ENCODE measurements at regions not wholly inside any gene's neighbourhood (a gene's known extent, or its start where the extent isn't known, plus 50 kb on each side); places are given as distances from the start of the nearest gene placed in this dataset.

DNA sequence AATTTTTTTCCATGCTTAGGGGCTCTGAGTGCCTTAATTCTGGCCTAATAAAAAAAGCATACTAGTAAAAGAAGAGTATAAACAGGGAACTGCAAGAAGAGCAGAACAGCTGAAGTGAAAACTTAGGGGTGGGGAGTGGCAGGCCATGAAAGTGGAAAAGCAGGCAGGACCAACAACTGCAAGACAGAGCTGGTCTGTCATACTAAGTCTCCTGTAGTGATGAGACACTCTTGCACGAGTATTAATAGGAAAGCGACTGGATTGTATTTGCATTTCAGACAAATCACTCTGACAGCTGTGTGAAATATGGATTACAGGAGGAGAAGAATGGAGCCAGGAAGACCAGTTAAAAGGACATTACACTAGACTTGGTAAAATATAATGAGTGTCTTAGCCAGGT is 449.9 kb downstream of the NUF2 start:
- ATAC-seq = no peak
- POLR2A ChIA-PET = no interaction called here
- TF ChIP-seq, protein P1, sequence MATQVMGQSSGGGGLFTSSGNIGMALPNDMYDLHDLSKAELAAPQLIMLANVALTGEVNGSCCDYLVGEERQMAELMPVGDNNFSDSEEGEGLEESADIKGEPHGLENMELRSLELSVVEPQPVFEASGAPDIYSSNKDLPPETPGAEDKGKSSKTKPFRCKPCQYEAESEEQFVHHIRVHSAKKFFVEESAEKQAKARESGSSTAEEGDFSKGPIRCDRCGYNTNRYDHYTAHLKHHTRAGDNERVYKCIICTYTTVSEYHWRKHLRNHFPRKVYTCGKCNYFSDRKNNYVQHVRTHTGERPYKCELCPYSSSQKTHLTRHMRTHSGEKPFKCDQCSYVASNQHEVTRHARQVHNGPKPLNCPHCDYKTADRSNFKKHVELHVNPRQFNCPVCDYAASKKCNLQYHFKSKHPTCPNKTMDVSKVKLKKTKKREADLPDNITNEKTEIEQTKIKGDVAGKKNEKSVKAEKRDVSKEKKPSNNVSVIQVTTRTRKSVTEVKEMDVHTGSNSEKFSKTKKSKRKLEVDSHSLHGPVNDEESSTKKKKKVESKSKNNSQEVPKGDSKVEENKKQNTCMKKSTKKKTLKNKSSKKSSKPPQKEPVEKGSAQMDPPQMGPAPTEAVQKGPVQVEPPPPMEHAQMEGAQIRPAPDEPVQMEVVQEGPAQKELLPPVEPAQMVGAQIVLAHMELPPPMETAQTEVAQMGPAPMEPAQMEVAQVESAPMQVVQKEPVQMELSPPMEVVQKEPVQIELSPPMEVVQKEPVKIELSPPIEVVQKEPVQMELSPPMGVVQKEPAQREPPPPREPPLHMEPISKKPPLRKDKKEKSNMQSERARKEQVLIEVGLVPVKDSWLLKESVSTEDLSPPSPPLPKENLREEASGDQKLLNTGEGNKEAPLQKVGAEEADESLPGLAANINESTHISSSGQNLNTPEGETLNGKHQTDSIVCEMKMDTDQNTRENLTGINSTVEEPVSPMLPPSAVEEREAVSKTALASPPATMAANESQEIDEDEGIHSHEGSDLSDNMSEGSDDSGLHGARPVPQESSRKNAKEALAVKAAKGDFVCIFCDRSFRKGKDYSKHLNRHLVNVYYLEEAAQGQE (IDR thresholded peaks at IDR 0.05; ENCODE audit: insufficient read depth in 1 of 2, low read depth in 2 of 2, low read length in 1 of 2) = no peak
- no peak for TF ChIP-seq POLR2AphosphoS5 (IDR thresholded peaks at IDR 0.05; ENCODE audit: low read depth, low read length)
- TF ChIP-seq CTCF (IDR thresholded peaks at IDR 0.05) = no peak
- TF ChIP-seq SIN3A (IDR thresholded peaks at IDR 0.05; ENCODE audit: borderline replicate concordance, insufficient read depth, low read depth, low read length) = no peak
- no peak for TF ChIP-seq TCF7L2 (IDR thresholded peaks at IDR 0.05; ENCODE audit: low read depth, low read length)
- in situ Hi-C loops (cut with HindIII; ENCODE audit: low pct_unique_long_range_greater_than_20kb, low sequenced_read_pairs) (no loop called here), intact Hi-C loops (cut with micrococcal nuclease; ENCODE audit: unreplicated experiment) (no loop called here)
- Histone ChIP-seq H3K9me3 (ENCODE audit: control insufficient read depth, insufficient read depth, low read depth, low read length) (no peaks in the 10 kb centered on the region), H3K36me3 (ENCODE audit: control insufficient read depth, insufficient read depth, low read length) (no peaks in the 10 kb centered on the region), H3K4me3 (ENCODE audit: low read depth in 2 of 2, low read length in 2 of 2) (no peak overlapping the region), H3K27ac (ENCODE audit: low read length) (no peak overlapping the region), H3K27me3 (ENCODE audit: control insufficient read depth, insufficient read depth, low read length) (no peaks in the 10 kb centered on the region), H3K4me1 (ENCODE audit: control insufficient read depth, insufficient read depth, low read length) (no peaks in the 10 kb centered on the region)
- BruUV-seq (replicated peaks) = no TSS peak
- DNase-seq (ENCODE audit: low read depth, low spot score) = no peak
- CTCF ChIA-PET = no interaction called here

- ChIA-PET POLR2A (no interaction called here), CTCF (no interaction called here)
- no peaks in the 10 kb centered on the region for H3K27me3 ChIP-seq (ENCODE audit: control insufficient read depth, insufficient read depth, low read length)
- H3K36me3 ChIP-seq (ENCODE audit: control insufficient read depth, insufficient read depth, low read length) = no peaks in the 10 kb centered on the region
- no peak for DNase-seq (ENCODE audit: low read depth, low spot score)
- no peak for ATAC-seq
- no peaks in the 10 kb centered on the region for H3K4me1 ChIP-seq (ENCODE audit: control insufficient read depth, insufficient read depth, low read length)
- no peak overlapping the region for H3K4me3 ChIP-seq (ENCODE audit: low read depth in 2 of 2, low read length in 2 of 2)
- TF ChIP-seq SIN3A (IDR thresholded peaks at IDR 0.05; ENCODE audit: borderline replicate concordance, insufficient read depth, low read depth, low read length) (no peak), TCF7L2 (IDR thresholded peaks at IDR 0.05; ENCODE audit: low read depth, low read length) (no peak), POLR2AphosphoS5 (IDR thresholded peaks at IDR 0.05; ENCODE audit: low read depth, low read length) (no peak), CTCF (IDR thresholded peaks at IDR 0.05) (no peak)
- TF ChIP-seq, protein P1 (IDR thresholded peaks at IDR 0.05; ENCODE audit: insufficient read depth in 1 of 2, low read depth in 2 of 2, low read length in 1 of 2) = no peak
- H3K27ac ChIP-seq (ENCODE audit: low read length) = no peak overlapping the region
- no TSS peak for BruUV-seq (replicated peaks)
- in situ Hi-C loops (cut with HindIII; ENCODE audit: low pct_unique_long_range_greater_than_20kb, low sequenced_read_pairs) = no loop called here
- intact Hi-C loops (cut with micrococcal nuclease; ENCODE audit: unreplicated experiment) = no loop called here
- no peaks in the 10 kb centered on the region for H3K9me3 ChIP-seq (ENCODE audit: control insufficient read depth, insufficient read depth, low read depth, low read length)
Observed at GRCh38 chr1:163772246-163772645, 450.5 kb downstream of the NUF2 start.
